ENCODE measurements at regions not wholly inside any gene's neighbourhood (a gene's known extent, or its start where the extent isn't known, plus 50 kb on each side); places are given as distances from the start of the nearest gene placed in this dataset.
"Not testable (repeated sequence)": the region's sequence is repeated elsewhere in the genome, so short reads cannot be mapped to it uniquely, and the experiment has no call there.

- DNase-seq (ENCODE audit: low spot score): no peak
- intact Hi-C loops (cut with DNase I): loop anchor here (5.0 to 10.0 kb wide), 4 partner anchors 64 to 463 kb away; no protein-coding TSS in a partner anchor
These were observed 309.8 kb upstream of the NCAM1 start for GRCh38 chr11:112651386-112651785.

GRCh38 chr11:112652786-112653390, 308.3 kb upstream of the NCAM1 start:
- DNase-seq (ENCODE audit: low spot score): no peak
- intact Hi-C loops (cut with DNase I): loop anchor here (5.0 to 10.0 kb wide), 4 partner anchors 66 to 462 kb away; no protein-coding TSS in a partner anchor

- intact Hi-C loops (cut with DNase I): loop anchor here (2.0 to 10.0 kb wide), 4 partner anchors 117 to 459 kb away; no protein-coding TSS in a partner anchor
These were observed 305.8 kb upstream of the NCAM1 start for GRCh38 chr11:112655371-112655770.

DNA sequence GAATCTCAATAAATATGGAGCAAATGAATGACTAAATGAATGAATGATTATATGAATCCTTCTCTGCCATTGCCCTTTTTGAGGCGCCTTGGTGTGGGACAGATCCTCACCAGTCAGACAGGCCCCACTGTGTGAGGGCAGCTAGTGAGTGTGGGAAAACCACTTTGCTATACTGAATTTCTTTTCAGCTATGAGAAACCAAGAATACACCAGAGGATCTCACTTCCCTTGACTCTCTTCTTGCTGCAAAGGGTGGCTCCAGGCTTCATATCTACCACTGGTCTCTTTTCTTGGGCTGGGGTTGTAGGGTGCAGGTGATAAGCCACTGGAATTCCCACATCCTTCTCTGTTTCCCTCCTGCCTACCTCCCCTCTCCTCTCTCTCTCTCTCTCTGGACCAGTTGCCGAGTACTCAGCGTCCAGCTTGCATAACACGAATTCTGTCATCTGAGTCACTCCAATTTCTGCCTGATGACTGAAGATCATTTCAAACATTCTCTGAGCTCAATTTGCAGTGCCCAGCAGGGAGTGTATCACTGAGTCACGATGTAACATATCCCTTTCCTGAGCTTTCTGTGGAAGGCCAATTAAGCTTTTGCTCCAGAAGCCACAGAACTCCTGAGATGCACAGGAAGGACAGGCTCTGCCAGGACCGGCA, 304.3 kb upstream of the NCAM1 start:
- no peak for DNase-seq (ENCODE audit: low spot score)
- intact Hi-C loops (cut with DNase I): loop anchor here (5.0 to 10.0 kb wide), 3 partner anchors 115 to 458 kb away; no protein-coding TSS in a partner anchor

More at GRCh38 chr11:112655371-112655770, 305.8 kb upstream of the NCAM1 start:
- peak; percentile 86 for DNase-seq (ENCODE audit: low spot score)

DNA sequence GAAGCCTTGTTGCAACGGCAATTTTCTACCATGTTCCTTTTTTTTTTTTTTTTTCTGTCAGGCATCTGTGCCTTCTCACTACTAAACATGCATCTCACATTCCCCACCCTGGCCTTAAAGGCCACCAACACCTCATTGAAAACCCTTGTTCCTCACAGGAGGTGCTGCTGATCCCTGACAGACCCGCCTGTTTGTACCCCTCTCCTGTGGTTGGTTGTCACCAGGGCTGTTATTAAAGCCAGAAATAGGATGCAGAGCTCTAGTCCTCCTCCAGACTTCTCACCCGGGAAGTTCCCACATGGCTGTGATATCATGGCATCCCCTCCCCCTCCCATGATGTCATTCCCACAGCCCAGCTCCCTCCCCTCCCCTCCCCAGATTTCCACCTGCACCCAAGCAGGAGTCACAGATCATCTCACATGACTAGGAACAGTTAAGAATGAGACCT, 302.8 kb upstream of the NCAM1 start:
- intact Hi-C loops (cut with DNase I): loop anchor here (5.0 to 10.0 kb wide), 3 partner anchors 114 to 456 kb away; no protein-coding TSS in a partner anchor
- DNase-seq (ENCODE audit: low spot score): no peak

GRCh38 chr11:112661146-112661545, 300.1 kb upstream of the NCAM1 start:
- DNase-seq (ENCODE audit: low spot score): no peak
- intact Hi-C loops (cut with DNase I): no loop called here

- intact Hi-C loops (cut with DNase I): no loop called here
- no peak for DNase-seq (ENCODE audit: low spot score)
These were observed 299.6 kb upstream of the NCAM1 start for GRCh38 chr11:112661571-112661970.

GRCh38 chr11:112662554-112662953, 298.7 kb upstream of the NCAM1 start:
- intact Hi-C loops (cut with DNase I): no loop called here
- no peak for DNase-seq (ENCODE audit: low spot score)

- intact Hi-C loops (cut with DNase I): no loop called here
These were observed 297.1 kb upstream of the NCAM1 start for GRCh38 chr11:112663947-112664634.

GRCh38 chr11:112665291-112665690, 295.9 kb upstream of the NCAM1 start:
- no peak for DNase-seq (ENCODE audit: low spot score)
- intact Hi-C loops (cut with DNase I): no loop called here

More at GRCh38 chr11:112663947-112664634, 297.1 kb upstream of the NCAM1 start:
- DNase-seq (ENCODE audit: low spot score): no peak

- intact Hi-C loops (cut with DNase I): no loop called here
- DNase-seq (ENCODE audit: low spot score): no peak
These were observed 295.0 kb upstream of the NCAM1 start for GRCh38 chr11:112666253-112666652.

- DNase-seq (ENCODE audit: low spot score): no peak
- intact Hi-C loops (cut with DNase I): no loop called here
These were observed 290.2 kb upstream of the NCAM1 start for GRCh38 chr11:112670806-112671570.

GRCh38 chr11:112673401-112673800, 287.8 kb upstream of the NCAM1 start:
- DNase-seq (ENCODE audit: low spot score); intact Hi-C loops (cut with DNase I): not testable (repeated sequence)

- intact Hi-C loops (cut with DNase I): no loop called here
- no peak for DNase-seq (ENCODE audit: low spot score)
These were observed 276.1 kb upstream of the NCAM1 start for GRCh38 chr11:112685111-112685510.

DNA sequence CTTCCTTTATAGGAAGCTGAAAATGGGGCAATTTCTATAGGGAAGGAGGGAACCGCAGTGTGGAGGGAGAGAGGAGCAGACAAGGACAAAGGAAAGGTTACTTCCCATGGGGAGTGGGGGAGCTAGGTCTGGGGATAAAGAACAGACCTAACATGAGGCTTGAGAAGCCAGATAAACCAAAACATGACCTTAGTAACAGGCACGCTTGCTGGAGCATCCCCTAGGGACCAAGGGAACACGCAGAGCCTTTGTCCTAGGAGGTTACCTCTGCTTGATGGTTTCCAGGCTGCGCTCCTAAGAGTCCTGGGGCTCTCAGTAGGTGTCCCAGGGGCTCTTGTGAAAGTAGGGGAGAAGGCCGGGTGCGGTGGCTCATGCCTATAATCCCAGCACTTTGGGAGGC, 271.4 kb upstream of the NCAM1 start:
- no peak for DNase-seq (ENCODE audit: low spot score)
- intact Hi-C loops (cut with DNase I): no loop called here

DNA sequence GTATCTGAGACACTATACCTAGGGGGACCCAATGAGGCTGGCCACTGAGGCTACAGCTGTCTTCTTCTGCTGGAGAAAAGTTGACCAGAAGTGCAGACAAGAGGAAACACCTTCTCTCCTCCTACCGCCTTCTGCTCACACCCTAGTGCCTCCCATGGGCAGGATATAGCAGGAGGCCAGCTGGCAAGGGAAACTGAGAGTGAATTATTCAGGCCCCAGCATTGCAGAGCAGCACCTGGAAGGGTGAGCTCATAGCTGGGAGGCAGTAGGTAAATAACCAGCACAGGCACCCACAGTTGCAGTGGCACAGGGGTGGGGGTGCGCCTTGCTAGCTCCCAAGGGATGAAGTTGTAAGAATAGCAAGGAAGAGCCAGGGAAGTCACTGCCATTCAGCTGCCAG, 267.4 kb upstream of the NCAM1 start:
- intact Hi-C loops (cut with DNase I): no loop called here
- no peak for DNase-seq (ENCODE audit: low spot score)

GRCh38 chr11:112694245-112694644, 267.0 kb upstream of the NCAM1 start:
- intact Hi-C loops (cut with DNase I): no loop called here
- DNase-seq (ENCODE audit: low spot score): no peak

DNA sequence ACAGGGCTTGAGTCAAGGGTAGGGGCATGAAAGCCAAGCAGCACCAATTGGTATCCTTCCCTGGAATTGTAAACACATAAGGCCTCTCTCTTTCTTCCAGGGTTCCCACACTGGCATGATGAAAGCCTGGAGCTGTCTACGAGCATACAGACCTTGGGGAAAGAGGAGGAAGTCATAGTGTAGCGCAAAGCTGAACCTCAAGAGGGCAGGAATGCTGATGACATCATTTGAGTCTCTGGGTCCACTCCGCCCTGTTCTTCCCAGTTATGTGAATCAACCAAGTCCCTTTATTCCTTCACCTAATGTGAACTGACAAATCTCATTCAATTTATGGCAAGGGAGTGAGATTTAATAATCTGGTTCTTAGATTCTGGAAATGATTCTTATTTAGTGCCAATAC, 266.4 kb upstream of the NCAM1 start:
- intact Hi-C loops (cut with DNase I): no loop called here
- no peak for DNase-seq (ENCODE audit: low spot score)

- DNase-seq (ENCODE audit: low spot score): no peak
- intact Hi-C loops (cut with DNase I): no loop called here
These were observed 263.6 kb upstream of the NCAM1 start for GRCh38 chr11:112697391-112698178.
